ENCODE measurements at regions not wholly inside any gene's neighbourhood (a gene's known extent, or its start where the extent isn't known, plus 50 kb on each side); places are given as distances from the start of the nearest gene placed in this dataset.

- no peaks in the 10 kb centered on the region for H3K27me3 ChIP-seq
- no peaks in the 10 kb centered on the region for H3K36me3 ChIP-seq
- no peaks in the 10 kb centered on the region for H3K9me3 ChIP-seq
- no peak for DNase-seq (ENCODE audit: low spot score in 2 of 2)
- no peak overlapping the region for H3K27ac ChIP-seq
- no peak for TF ChIP-seq CTCF (IDR thresholded peaks at IDR 0.05)
- H3K4me1 ChIP-seq: no peaks in the 10 kb centered on the region
- no peak overlapping the region for H3K4me3 ChIP-seq
- intact Hi-C loops (cut with DNase I): no loop called here
These were observed 270.3 kb downstream of the RWDD3 start for GRCh38 chr1:95504321-95504720.

- Histone ChIP-seq H3K36me3 (no peaks in the 10 kb centered on the region), H3K4me3 (no peak overlapping the region), H3K4me1 (no peaks in the 10 kb centered on the region), H3K27me3 (no peaks in the 10 kb centered on the region), H3K9me3 (no peaks in the 10 kb centered on the region), H3K27ac (no peak overlapping the region)
- intact Hi-C loops (cut with DNase I): no loop called here
- no peak for TF ChIP-seq CTCF (IDR thresholded peaks at IDR 0.05)
- DNase-seq (ENCODE audit: low spot score in 2 of 2): no peak
These were observed 272.9 kb downstream of the RWDD3 start for GRCh38 chr1:95506736-95507414.

- intact Hi-C loops (cut with DNase I): no loop called here
- Histone ChIP-seq H3K27ac (no peak overlapping the region), H3K4me1 (no peaks in the 10 kb centered on the region), H3K9me3 (no peaks in the 10 kb centered on the region), H3K27me3 (no peaks in the 10 kb centered on the region), H3K4me3 (no peak overlapping the region), H3K36me3 (no peaks in the 10 kb centered on the region)
- no peak for DNase-seq (ENCODE audit: low spot score in 2 of 2)
- no peak for TF ChIP-seq CTCF (IDR thresholded peaks at IDR 0.05)
These were observed 276.0 kb downstream of the RWDD3 start for GRCh38 chr1:95509989-95510388.

- intact Hi-C loops (cut with DNase I): no loop called here
- no peaks in the 10 kb centered on the region for H3K9me3 ChIP-seq
- H3K27me3 ChIP-seq: no peaks in the 10 kb centered on the region
- no peaks in the 10 kb centered on the region for H3K36me3 ChIP-seq
- no peak overlapping the region for H3K4me3 ChIP-seq
- no peaks in the 10 kb centered on the region for H3K4me1 ChIP-seq
- no peak overlapping the region for H3K27ac ChIP-seq
- no peak for TF ChIP-seq CTCF (IDR thresholded peaks at IDR 0.05)
- no peak for DNase-seq (ENCODE audit: low spot score in 2 of 2)
These were observed 278.9 kb downstream of the RWDD3 start for GRCh38 chr1:95512925-95513324.

- no peak for DNase-seq (ENCODE audit: low spot score in 2 of 2)
- no peak for TF ChIP-seq CTCF (IDR thresholded peaks at IDR 0.05)
- intact Hi-C loops (cut with DNase I): no loop called here
- Histone ChIP-seq H3K27ac (no peak overlapping the region), H3K4me3 (no peak overlapping the region), H3K27me3 (no peaks in the 10 kb centered on the region), H3K4me1 (no peaks in the 10 kb centered on the region), H3K36me3 (no peaks in the 10 kb centered on the region), H3K9me3 (no peaks in the 10 kb centered on the region)
These were observed 283.5 kb downstream of the RWDD3 start for GRCh38 chr1:95517506-95517905.

GRCh38 chr1:95518310-95518709 is 284.3 kb downstream of the RWDD3 start:
- Histone ChIP-seq H3K27ac (no peak overlapping the region), H3K36me3 (no peaks in the 10 kb centered on the region), H3K4me3 (no peak overlapping the region), H3K27me3 (no peaks in the 10 kb centered on the region), H3K9me3 (no peaks in the 10 kb centered on the region), H3K4me1 (no peaks in the 10 kb centered on the region)
- intact Hi-C loops (cut with DNase I): no loop called here
- no peak for TF ChIP-seq CTCF (IDR thresholded peaks at IDR 0.05)
- no peak for DNase-seq (ENCODE audit: low spot score in 2 of 2)
